ENCODE measurements at regions not wholly inside any gene's neighbourhood (a gene's known extent, or its start where the extent isn't known, plus 50 kb on each side); places are given as distances from the start of the nearest gene placed in this dataset.

- no peak overlapping the region for H3K27ac ChIP-seq
- H3K4me1 ChIP-seq = no peaks in the 10 kb centered on the region
- no peak overlapping the region for H3K4me3 ChIP-seq
- no peak for DNase-seq
- H3K27me3 ChIP-seq = no peaks in the 10 kb centered on the region
- no peak for TF ChIP-seq POLR2A (IDR thresholded peaks at IDR 0.05)
- no peak for TF ChIP-seq CTCF (IDR thresholded peaks at IDR 0.05)
- H3K9me3 ChIP-seq = no peaks in the 10 kb centered on the region
- intact Hi-C loops (cut with DNase I) = no loop called here
- no peaks in the 10 kb centered on the region for H3K36me3 ChIP-seq
- no peak for ATAC-seq
Measured at GRCh38 chr3:146747051-146747450, 141.9 kb upstream of the PLSCR5 start.

- no peak for DNase-seq
- H3K4me1 ChIP-seq = no peaks in the 10 kb centered on the region
- no peak for TF ChIP-seq POLR2A (IDR thresholded peaks at IDR 0.05)
- TF ChIP-seq CTCF (IDR thresholded peaks at IDR 0.05) = no peak
- no peaks in the 10 kb centered on the region for H3K36me3 ChIP-seq
- no peak for ATAC-seq
- intact Hi-C loops (cut with DNase I) = no loop called here
- H3K27ac ChIP-seq = no peak overlapping the region
- no peaks in the 10 kb centered on the region for H3K9me3 ChIP-seq
- H3K4me3 ChIP-seq = no peak overlapping the region
- H3K27me3 ChIP-seq = no peaks in the 10 kb centered on the region
Measured at GRCh38 chr3:146746190-146746589, 141.0 kb upstream of the PLSCR5 start.

GRCh38 chr3:146739203-146739671, 134.1 kb upstream of the PLSCR5 start:
- no peak for DNase-seq
- Histone ChIP-seq H3K36me3 (no peaks in the 10 kb centered on the region), H3K27me3 (no peaks in the 10 kb centered on the region), H3K4me3 (no peak overlapping the region), H3K27ac (no peak overlapping the region), H3K9me3 (no peaks in the 10 kb centered on the region), H3K4me1 (no peaks in the 10 kb centered on the region)
- 51% methylated on average over 6 of the region's 6 CpGs for WGBS (ENCODE audit: insufficient coverage, low coverage, low lambda C conversion rate, missing lambda C conversion rate)
- no peak for TF ChIP-seq POLR2A (IDR thresholded peaks at IDR 0.05)
- TF ChIP-seq CTCF (IDR thresholded peaks at IDR 0.05) = no peak
- intact Hi-C loops (cut with DNase I) = no loop called here
- no peak for ATAC-seq

- no peak for TF ChIP-seq POLR2A (IDR thresholded peaks at IDR 0.05)
- TF ChIP-seq CTCF (IDR thresholded peaks at IDR 0.05) = no peak
- Histone ChIP-seq H3K36me3 (no peaks in the 10 kb centered on the region), H3K27ac (no peak overlapping the region), H3K4me3 (no peak overlapping the region), H3K9me3 (no peaks in the 10 kb centered on the region), H3K4me1 (no peaks in the 10 kb centered on the region), H3K27me3 (no peaks in the 10 kb centered on the region)
- ATAC-seq = no peak
- intact Hi-C loops (cut with DNase I) = no loop called here
- 57% methylated on average over 6 of the region's 6 CpGs for WGBS (ENCODE audit: insufficient coverage, low coverage, low lambda C conversion rate, missing lambda C conversion rate)
- DNase-seq = no peak
Measured at GRCh38 chr3:146732325-146732724, 127.2 kb upstream of the PLSCR5 start.

GRCh38 chr3:146715170-146715569, 110.0 kb upstream of the PLSCR5 start:
- DNase-seq = no peak

More at GRCh38 chr3:146715170-146715569, 110.0 kb upstream of the PLSCR5 start:
- Histone ChIP-seq H3K27ac (no peak overlapping the region), H3K4me3 (no peak overlapping the region), H3K36me3 (no peaks in the 10 kb centered on the region), H3K4me1 (no peaks in the 10 kb centered on the region), H3K27me3 (no peaks in the 10 kb centered on the region), H3K9me3 (no peaks in the 10 kb centered on the region)
- intact Hi-C loops (cut with DNase I) = no loop called here
- TF ChIP-seq POLR2A (IDR thresholded peaks at IDR 0.05) (no peak), CTCF (IDR thresholded peaks at IDR 0.05) (no peak)
- ATAC-seq = no peak

All from right lobe of liver (tissue), 6 donors.